Epithelial cell of proximal tubule (primary cell): ENCODE measurements at regions not wholly inside any gene's neighbourhood (a gene's known extent, or its start where the extent isn't known, plus 50 kb on each side); places are given as distances from the start of the nearest gene placed in this dataset.

ENCODE experiments used
- DNase-seq: peaks from one replicate; pipeline ENCODE4 v3.0.0-alpha.2; 2011; ENCODE audit warnings: low read depth
- H3K4me3 ChIP-seq: 2 replicates; pipeline ENCODE4 v1.5.1; 2011; ENCODE audit warnings: low read depth, mild to moderate bottlenecking, low read length
- TF ChIP-seq, protein P1 (sequence below): conservative IDR thresholded peaks from 2 replicates; pipeline ENCODE4 v1.5.1; 2012; ENCODE audit warnings: low read depth, mild to moderate bottlenecking, low read length

GRCh38 chr13:109996404-109996960, 210.1 kb upstream of the IRS2 start:
- DNase-seq = no peak
- TF ChIP-seq, protein P1, sequence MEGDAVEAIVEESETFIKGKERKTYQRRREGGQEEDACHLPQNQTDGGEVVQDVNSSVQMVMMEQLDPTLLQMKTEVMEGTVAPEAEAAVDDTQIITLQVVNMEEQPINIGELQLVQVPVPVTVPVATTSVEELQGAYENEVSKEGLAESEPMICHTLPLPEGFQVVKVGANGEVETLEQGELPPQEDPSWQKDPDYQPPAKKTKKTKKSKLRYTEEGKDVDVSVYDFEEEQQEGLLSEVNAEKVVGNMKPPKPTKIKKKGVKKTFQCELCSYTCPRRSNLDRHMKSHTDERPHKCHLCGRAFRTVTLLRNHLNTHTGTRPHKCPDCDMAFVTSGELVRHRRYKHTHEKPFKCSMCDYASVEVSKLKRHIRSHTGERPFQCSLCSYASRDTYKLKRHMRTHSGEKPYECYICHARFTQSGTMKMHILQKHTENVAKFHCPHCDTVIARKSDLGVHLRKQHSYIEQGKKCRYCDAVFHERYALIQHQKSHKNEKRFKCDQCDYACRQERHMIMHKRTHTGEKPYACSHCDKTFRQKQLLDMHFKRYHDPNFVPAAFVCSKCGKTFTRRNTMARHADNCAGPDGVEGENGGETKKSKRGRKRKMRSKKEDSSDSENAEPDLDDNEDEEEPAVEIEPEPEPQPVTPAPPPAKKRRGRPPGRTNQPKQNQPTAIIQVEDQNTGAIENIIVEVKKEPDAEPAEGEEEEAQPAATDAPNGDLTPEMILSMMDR = no peak
- H3K4me3 ChIP-seq = no peak overlapping the region

- TF ChIP-seq, protein P1 = no peak
Measured at GRCh38 chr13:109995578-109995977, 209.2 kb upstream of the IRS2 start.

GRCh38 chr13:109990296-109990695, 203.9 kb upstream of the IRS2 start:
- H3K4me3 ChIP-seq = no peak overlapping the region
- no peak for DNase-seq
- TF ChIP-seq, protein P1 = no peak

More at GRCh38 chr13:109995578-109995977, 209.2 kb upstream of the IRS2 start:
- no peak for DNase-seq
- no peak overlapping the region for H3K4me3 ChIP-seq

DNA sequence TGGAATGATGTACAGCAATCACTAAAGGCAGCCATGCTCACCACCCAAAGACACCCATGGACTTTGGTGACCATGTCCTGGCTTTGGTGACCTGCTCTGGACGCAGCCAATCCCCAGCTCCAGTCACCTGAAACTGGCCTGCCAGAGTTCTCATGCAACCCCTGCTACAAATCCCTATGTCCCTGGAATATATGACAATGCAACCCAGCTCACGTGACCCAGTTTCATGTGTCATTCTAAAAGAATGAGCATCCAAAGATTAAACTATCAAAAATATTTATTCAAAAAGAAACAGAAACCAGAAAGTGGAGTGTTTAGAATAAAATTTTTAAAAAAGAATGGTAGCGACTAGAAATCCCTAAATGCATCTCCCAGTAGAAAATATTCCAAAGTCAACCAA, 203.3 kb upstream of the IRS2 start:
- DNase-seq = no peak
- TF ChIP-seq, protein P1 = no peak
- no peak overlapping the region for H3K4me3 ChIP-seq

DNA sequence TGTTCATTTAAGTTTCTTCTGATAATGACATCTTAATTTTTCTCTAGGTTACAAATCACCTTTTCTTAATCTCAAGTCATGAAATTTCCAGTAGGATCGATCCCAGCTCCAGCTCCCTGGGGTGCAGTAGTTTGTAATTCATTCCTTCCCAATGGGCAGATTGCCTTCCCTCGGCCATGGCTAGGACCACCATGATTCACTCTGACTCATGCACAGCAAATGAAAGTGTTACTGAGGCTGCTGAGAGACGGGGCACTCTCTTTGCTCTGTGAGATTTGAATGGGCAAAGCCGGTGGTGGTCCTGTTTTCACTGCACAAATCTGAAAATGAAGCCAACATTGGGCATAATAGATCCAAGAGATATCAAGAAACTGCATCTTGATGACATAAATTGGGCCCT, 202.8 kb upstream of the IRS2 start:
- no peak for DNase-seq
- TF ChIP-seq, protein P1 = no peak
- no peak overlapping the region for H3K4me3 ChIP-seq

GRCh38 chr13:109986851-109987250, 200.5 kb upstream of the IRS2 start:
- no peak overlapping the region for H3K4me3 ChIP-seq
- TF ChIP-seq, protein P1 = no peak
- no peak for DNase-seq

DNA sequence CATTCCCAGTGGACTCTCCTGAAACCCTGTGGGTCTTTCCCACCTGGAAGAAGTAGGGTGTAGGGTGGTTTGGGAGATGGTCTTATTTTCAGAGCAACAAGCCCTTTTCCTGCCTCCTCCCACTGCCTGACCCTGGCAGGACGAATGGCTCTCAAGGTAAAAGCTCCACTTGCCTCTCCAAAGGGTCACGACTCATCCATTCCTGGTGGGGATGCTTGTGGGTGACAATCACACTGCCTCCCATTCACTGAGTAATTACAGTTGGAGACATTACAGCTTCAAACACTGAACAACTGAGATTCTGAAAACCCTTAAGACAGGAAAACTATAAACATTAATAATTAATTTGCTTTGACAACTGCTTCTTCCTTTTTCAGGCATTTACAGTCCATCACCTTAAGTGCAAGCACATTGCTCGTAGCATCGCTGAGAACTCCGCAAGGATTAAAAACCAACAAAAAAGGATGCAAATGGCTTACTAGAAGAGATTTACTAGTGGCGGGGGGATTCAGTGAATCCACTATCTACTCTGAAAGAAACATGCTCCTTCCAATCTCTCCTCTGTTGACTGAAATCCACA, 199.6 kb upstream of the IRS2 start:
- TF ChIP-seq, protein P1 = no peak
- H3K4me3 ChIP-seq = no peak overlapping the region
- DNase-seq = no peak
